LHCN-M2 (cell line): ENCODE measurements at regions not wholly inside any gene's neighbourhood (a gene's known extent, or its start where the extent isn't known, plus 50 kb on each side); places are given as distances from the start of the nearest gene placed in this dataset.
"Not testable (repeated sequence)": the region's sequence is repeated elsewhere in the genome, so short reads cannot be mapped to it uniquely, and the experiment has no call there.

Experiments
- DNase-seq: peaks from one replicate; pipeline ENCODE4 v3.0.0-alpha.2; 2012; ENCODE audit warnings: low read depth

GRCh38 chr5:100249211-100249883 is 285.8 kb upstream of the FAM174A start:
- DNase-seq, result no peak

- no peak for DNase-seq
These were observed 302.4 kb upstream of the FAM174A start for GRCh38 chr5:100232736-100233135.

GRCh38 chr5:100188778-100189177 is 346.4 kb upstream of the FAM174A start:
- no peak for DNase-seq

DNA sequence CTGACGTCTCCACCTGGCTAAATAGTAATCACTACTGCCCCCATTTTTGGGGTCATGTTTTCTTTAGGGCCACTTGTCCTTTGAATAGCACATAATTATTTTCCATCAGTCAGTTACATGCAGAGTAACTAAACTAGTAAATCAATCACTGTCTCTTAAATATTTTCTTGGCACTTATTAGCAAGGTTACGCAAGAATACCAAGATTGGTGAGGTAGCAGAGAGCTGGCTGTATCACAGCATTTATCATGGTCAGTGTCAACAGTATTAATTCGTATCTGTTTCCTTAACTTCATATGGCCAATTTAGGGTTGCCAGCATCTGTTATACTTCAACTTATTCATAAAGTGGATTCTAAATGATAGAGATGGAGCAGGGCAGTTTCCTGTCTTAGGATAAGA is 346.8 kb upstream of the FAM174A start:
- no peak for DNase-seq

- DNase-seq, result no peak
These were observed 349.0 kb upstream of the FAM174A start for GRCh38 chr5:100186181-100186580.

GRCh38 chr5:100182402-100182801 is 352.8 kb upstream of the FAM174A start:
- DNase-seq, result no peak

DNA sequence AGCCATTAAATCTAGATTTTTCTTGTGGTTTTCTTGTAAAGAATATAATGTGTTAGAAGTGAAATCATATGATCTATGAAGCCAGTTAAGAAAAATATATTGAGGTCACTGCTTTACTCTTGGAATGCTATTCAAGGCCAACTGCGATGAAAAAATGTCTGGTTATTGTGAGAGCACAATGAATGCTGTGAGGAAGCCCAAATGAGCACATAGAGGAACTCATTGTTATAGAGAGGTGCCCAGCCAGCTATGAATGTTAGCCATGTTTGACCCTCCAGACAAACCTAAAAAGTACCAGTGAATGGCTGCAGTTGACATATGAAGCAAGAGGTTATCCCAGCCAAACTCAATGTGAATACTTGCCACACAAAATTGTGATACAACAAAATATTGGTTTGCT is 359.8 kb upstream of the FAM174A start:
- DNase-seq, result no peak

- no peak for DNase-seq
These were observed 369.9 kb upstream of the FAM174A start for GRCh38 chr5:100165309-100165708.

- DNase-seq, result no peak
These were observed 373.3 kb upstream of the FAM174A start for GRCh38 chr5:100161868-100162267.

GRCh38 chr5:100157066-100157465 is 378.1 kb upstream of the FAM174A start:
- no peak for DNase-seq

DNA sequence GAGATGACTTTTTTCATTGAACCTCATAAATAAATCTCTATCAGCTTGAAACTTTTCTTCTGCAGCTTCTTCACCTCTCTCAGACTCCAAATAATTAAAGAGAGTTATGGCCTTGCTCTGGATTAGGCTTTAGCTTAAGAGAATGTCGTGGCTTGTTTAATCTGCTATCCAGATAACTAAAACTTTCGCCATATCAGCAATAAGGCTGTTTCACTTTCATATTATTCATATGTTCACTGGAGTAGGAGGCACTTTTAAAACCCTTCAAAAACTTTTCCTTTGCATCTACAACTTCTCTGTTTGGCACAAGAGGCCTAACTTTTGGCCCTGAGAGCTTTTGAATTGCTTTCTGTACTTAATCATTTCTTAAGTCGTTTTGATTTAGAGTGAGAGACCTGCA is 386.9 kb upstream of the FAM174A start:
- no peak for DNase-seq

DNA sequence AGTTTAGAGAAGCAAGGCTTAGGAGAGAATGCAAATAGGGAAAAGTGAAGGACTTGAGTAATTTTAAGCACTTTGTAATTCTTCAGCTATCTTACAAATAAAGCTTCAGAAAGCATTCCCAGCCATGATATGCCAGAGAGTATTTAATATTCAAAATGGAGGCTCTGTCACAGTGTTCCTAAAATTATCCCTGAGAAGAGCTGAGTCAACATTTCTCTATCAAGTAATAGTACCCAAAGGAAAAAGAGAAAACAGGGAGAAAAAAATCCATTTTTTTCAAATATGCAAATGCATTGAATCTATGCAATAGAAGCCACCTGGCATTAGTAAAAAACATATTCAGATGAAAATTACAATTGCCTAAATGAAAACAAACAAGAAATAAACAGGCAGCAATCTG is 392.6 kb upstream of the FAM174A start:
- DNase-seq, result no peak

- DNase-seq, result no peak
These were observed 404.0 kb upstream of the FAM174A start for GRCh38 chr5:100131161-100131560.

- no peak for DNase-seq
These were observed 404.9 kb upstream of the FAM174A start for GRCh38 chr5:100130307-100130706.

DNA sequence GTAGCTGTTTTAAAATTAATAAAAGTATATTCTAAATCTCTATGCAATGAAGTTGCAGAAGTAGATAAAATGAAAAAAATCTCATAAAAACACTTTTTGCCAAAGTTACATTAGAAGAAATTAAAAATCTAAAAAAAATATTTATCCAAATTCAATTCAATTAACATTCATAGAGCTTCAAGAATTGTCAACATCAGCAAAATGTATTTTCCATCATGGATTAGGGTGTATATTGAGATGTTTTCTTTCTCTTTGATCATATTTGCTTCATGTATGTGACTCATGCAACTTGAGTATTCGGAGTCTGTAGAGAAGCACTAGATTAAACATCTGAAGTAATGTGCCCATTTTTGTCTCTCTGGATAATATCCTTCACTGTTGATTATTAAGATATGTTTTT is 415.3 kb upstream of the FAM174A start:
- no peak for DNase-seq

DNA sequence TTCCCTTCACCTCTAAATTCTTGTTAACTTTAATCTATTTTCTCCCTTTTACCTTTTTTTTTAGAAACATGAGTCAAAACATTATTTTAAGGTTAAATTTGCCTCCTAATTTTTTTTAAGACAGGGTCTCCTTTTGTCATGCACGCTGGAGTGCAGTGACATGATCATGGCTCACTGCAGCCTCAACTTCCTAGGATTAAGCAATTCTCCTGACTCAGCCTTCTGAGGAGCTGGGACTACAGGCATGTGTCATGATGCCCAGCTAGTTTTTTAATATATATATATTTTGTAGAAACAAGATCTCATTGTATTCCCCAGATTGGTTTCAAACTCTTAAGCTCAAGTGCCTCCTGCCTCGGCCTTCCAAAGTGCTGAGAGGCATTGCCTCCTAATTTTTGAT is 424.7 kb upstream of the FAM174A start:
- DNase-seq, result no peak

GRCh38 chr5:100108883-100109282 is 426.3 kb upstream of the FAM174A start:
- DNase-seq, result no peak

GRCh38 chr5:100103592-100104119 is 431.5 kb upstream of the FAM174A start:
- not testable (repeated sequence) for DNase-seq

- not testable (repeated sequence) for DNase-seq
These were observed 433.7 kb upstream of the FAM174A start for GRCh38 chr5:100101466-100101865.

- not testable (repeated sequence) for DNase-seq
These were observed 438.8 kb upstream of the FAM174A start for GRCh38 chr5:100096328-100096727.

DNA sequence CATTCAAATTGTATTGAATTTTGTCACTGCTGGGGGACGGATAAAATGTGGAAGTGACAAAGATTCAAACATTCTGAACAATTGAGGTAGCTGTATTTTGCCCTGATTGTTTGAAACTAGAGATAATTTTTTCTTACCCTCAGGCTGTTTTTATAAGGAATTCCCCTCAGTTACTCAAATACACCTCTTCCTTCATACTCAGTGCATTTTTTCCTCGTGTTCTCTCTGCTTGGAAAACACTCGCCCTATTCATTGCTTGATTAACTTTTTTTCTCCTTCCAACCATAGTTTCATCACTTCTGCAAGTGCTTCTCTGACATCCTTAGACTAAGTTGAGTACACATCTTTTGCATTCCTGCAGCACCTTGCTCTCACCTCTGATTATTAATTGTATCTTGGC is 454.5 kb upstream of the FAM174A start:
- not testable (repeated sequence) for DNase-seq

DNA sequence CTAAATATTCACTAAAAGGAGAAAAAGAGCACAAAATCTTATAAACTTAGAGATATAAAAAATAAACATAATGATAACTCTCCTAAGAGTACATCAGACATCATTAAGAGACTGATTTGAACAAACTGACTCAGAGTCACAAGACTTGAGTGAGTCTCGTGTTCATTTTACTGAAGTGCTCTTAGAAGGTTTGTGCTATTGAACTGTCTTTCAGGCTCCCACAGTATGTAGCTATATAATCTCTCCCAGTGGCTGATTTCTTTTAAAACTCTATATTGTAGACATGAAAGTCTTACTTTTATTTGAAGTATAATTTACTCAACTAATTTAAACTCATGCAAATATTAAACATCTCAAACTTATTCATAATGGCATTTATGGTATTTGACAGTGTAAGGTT is 456.0 kb upstream of the FAM174A start:
- not testable (repeated sequence) for DNase-seq

DNA sequence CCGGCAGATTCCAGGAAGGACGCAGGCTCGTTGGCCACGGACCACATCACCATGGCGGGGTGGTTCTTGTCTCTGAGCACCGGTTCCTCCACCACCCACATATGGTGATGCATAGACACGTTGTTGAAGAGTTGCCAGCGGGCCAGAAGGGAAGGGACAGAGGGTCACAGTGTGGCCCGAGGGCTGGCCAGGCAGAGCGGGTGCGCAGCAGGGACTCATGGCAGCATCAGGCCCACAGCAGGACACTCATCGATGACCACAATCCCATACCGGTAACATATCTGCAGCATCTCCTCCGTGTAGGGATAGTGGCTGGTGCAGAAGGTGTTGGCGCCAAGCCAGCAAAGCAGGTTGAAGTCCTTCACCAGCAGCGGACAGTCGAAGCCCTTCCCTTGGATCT is 469.2 kb upstream of the FAM174A start:
- not testable (repeated sequence) for DNase-seq

DNA sequence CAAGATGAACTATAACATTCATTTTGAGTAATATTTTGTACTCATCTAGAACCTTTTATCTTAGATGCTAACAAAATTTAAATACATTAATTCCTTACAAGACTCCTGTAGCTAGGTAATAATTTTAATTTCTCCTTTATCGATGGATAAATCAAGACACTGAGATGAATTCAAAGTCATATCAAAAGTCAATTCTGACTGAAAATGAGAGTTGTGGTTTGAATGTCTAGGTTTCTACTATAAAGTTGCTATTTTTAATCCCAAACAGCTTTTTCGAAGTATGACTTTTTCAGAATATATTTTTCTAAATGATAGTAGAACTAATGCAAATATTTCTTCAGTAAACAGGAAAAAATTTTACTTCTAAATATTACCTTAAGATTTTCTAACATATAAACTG is 491.7 kb upstream of the FAM174A start:
- no peak for DNase-seq
